Transverse colon (tissue), 4 donors: ENCODE measurements at regions not wholly inside any gene's neighbourhood (a gene's known extent, or its start where the extent isn't known, plus 50 kb on each side); places are given as distances from the start of the nearest gene placed in this dataset.

Source experiments
- EP300 ChIP-seq: sonication (generic); formaldehyde crosslinking; IDR thresholded peaks from one replicate; pipeline ENCODE4 v1.6.1; 2017; ENCODE audit warnings: antibody characterized with exemption, low read depth
- POLR2A ChIP-seq: fragments of 450-650 bp; IDR thresholded peaks from one replicate; pipeline ENCODE4 v1.6.1; 2016; ENCODE audit warnings: antibody characterized with exemption, mild to moderate bottlenecking, moderate library complexity
- POLR2AphosphoS5 ChIP-seq, 3 donors: sonication (generic); formaldehyde crosslinking; IDR thresholded peaks; one replicate each; pipeline ENCODE4 v1.6.1; 2016; ENCODE audit warnings: antibody characterized with exemption in 3 of 3
- TF ChIP-seq, protein P1 (sequence below), 5 experiments: fragments of 200-600 bp in 3 of 5; fragments of 450-650 bp in 2 of 5; sonication (generic) in 3 of 5; IDR thresholded peaks; 1 replicate in 2 of 5; 2 replicates in 3 of 5; pipeline ENCODE4 v1.5.1; 2016 to 2017; ENCODE audit warnings: antibody characterized with exemption in 5 of 5, inconsistent platforms in 3 of 5, mild to moderate bottlenecking in 2 of 5, moderate library complexity in 1 of 5

DNA sequence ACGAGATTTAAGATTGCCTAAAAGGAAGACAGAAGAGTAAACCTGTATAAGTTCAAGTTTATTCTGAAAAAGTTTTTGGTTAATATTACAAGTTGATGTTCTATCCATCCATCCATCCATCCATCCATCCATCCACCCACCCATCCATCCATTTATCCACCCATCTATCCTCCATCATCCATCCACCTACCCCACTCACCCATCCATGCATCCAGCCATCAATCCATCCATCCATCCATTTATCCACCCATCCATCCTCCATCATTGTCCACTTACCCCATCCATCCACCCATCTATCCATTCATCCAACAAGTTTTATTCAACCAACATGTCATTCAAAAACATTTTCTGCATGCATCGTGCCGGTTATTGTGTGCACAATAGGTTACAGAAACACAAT lies 89.3 kb downstream of the ZBTB18 start:
- TF ChIP-seq, protein P1, sequence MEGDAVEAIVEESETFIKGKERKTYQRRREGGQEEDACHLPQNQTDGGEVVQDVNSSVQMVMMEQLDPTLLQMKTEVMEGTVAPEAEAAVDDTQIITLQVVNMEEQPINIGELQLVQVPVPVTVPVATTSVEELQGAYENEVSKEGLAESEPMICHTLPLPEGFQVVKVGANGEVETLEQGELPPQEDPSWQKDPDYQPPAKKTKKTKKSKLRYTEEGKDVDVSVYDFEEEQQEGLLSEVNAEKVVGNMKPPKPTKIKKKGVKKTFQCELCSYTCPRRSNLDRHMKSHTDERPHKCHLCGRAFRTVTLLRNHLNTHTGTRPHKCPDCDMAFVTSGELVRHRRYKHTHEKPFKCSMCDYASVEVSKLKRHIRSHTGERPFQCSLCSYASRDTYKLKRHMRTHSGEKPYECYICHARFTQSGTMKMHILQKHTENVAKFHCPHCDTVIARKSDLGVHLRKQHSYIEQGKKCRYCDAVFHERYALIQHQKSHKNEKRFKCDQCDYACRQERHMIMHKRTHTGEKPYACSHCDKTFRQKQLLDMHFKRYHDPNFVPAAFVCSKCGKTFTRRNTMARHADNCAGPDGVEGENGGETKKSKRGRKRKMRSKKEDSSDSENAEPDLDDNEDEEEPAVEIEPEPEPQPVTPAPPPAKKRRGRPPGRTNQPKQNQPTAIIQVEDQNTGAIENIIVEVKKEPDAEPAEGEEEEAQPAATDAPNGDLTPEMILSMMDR (IDR thresholded peaks at IDR 0.05) = no peak
- TF ChIP-seq EP300 (no peak), POLR2A (no peak), POLR2AphosphoS5 (IDR thresholded peaks at IDR 0.05) (no peak)
